HEK293 (cell line): ENCODE measurements at regions not wholly inside any gene's neighbourhood (a gene's known extent, or its start where the extent isn't known, plus 50 kb on each side); places are given as distances from the start of the nearest gene placed in this dataset.

ENCODE experiments used
- FEZF1 ChIP-seq: fragments of 450-650 bp; formaldehyde crosslinking; IDR thresholded peaks from 2 replicates; pipeline ENCODE4 v1.5.1; 2016; ENCODE audit warnings: missing biosample characterization, missing genetic modification characterization
- GLI2 ChIP-seq: fragments of 450-650 bp; formaldehyde crosslinking; IDR thresholded peaks from 2 replicates; pipeline ENCODE4; 2017; ENCODE audit warnings: missing biosample characterization, missing genetic modification characterization, low read depth, borderline replicate concordance
- RBAK ChIP-seq: fragments of 450-650 bp; formaldehyde crosslinking; IDR thresholded peaks from 2 replicates; pipeline ENCODE4 v1.5.1; 2016; ENCODE audit warnings: missing biosample characterization, missing genetic modification characterization
- REPIN1 ChIP-seq: fragments of 450-650 bp; formaldehyde crosslinking; IDR thresholded peaks from 2 replicates; pipeline ENCODE4 v1.5.1; 2017; ENCODE audit warnings: missing biosample characterization, missing genetic modification characterization, low read depth
- ZBTB7A ChIP-seq: fragments of 450-650 bp; formaldehyde crosslinking; IDR thresholded peaks from 2 replicates; pipeline ENCODE4 v1.5.1; 2016; ENCODE audit warnings: low read depth, missing biosample characterization, missing genetic modification characterization
- ZNF2 ChIP-seq: fragments of 450-650 bp; formaldehyde crosslinking; IDR thresholded peaks from 2 replicates; pipeline ENCODE4 v1.5.1; 2016; ENCODE audit warnings: missing biosample characterization, missing genetic modification characterization
- ZNF24 ChIP-seq: fragments of 450-650 bp; formaldehyde crosslinking; IDR thresholded peaks from 2 replicates; pipeline ENCODE4 v1.5.1; 2016; ENCODE audit warnings: missing biosample characterization, missing genetic modification characterization
- ZNF274 ChIP-seq, 2 experiments: fragments of 200-500 bp in 1 of 2; fragments of 450-650 bp in 1 of 2; sonication (Bioruptor generic) in 1 of 2; formaldehyde crosslinking in 1 of 2; IDR thresholded peaks; 2 replicates each; pipeline versions ENCODE4 v1.5.1 to v1.6.1; 2014 to 2016; ENCODE audit warnings: borderline replicate concordance in 1 of 2, inconsistent platforms in 1 of 2, low read length in 1 of 2, missing biosample characterization in 1 of 2, missing genetic modification characterization in 1 of 2
- ZNF529 ChIP-seq: fragments of 450-650 bp; formaldehyde crosslinking; IDR thresholded peaks from 2 replicates; pipeline ENCODE4 v1.5.1; 2017; ENCODE audit warnings: missing genetic modification characterization, missing biosample characterization; ENCODE audit not compliant: insufficient replicate concordance
- TF ChIP-seq, protein P1 (sequence below): fragments of 450-650 bp; formaldehyde crosslinking; IDR thresholded peaks from 2 replicates; pipeline ENCODE4 v1.5.1; 2016; ENCODE audit warnings: missing biosample characterization, missing genetic modification characterization

DNA sequence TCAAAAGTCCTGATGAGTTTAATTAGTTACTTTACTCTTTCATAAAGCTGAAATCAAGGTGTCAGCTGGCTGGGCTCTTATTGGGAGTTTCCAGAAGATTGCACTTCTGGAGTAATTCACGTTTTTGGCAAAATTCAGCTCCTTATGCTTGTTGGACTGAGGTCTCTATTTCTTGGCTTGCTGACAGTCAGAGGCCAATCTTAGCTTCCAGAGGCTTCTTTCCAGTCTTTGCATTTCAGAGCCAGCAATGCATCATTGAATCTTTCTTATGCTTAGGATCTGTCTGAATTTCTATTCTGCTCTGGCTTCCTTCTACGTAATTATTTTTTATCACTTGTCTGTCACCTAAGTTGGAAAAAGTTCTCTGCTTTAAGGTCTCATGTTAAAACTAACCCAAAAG lies 91.4 kb upstream of the SYN3 start:
- TF ChIP-seq ZNF274 (IDR thresholded peaks at IDR 0.05; ENCODE audit: low read length) (no peak), ZNF274 (tag by site-specific recombination; IDR thresholded peaks at IDR 0.05; ENCODE audit: borderline replicate concordance) (no peak), ZNF529 (tag by site-specific recombination) (no peak), ZNF24 (no peak), FEZF1 (tag by site-specific recombination) (no peak), REPIN1 (tag by site-specific recombination) (no peak), ZBTB7A (tag by site-specific recombination) (no peak), GLI2 (no peak), ZNF2 (tag by site-specific recombination) (no peak), RBAK (no peak)
- TF ChIP-seq, protein P1, sequence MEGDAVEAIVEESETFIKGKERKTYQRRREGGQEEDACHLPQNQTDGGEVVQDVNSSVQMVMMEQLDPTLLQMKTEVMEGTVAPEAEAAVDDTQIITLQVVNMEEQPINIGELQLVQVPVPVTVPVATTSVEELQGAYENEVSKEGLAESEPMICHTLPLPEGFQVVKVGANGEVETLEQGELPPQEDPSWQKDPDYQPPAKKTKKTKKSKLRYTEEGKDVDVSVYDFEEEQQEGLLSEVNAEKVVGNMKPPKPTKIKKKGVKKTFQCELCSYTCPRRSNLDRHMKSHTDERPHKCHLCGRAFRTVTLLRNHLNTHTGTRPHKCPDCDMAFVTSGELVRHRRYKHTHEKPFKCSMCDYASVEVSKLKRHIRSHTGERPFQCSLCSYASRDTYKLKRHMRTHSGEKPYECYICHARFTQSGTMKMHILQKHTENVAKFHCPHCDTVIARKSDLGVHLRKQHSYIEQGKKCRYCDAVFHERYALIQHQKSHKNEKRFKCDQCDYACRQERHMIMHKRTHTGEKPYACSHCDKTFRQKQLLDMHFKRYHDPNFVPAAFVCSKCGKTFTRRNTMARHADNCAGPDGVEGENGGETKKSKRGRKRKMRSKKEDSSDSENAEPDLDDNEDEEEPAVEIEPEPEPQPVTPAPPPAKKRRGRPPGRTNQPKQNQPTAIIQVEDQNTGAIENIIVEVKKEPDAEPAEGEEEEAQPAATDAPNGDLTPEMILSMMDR (tag by site-specific recombination), result no peak
